Fibroblast of lung (primary cell): ENCODE measurements at regions not wholly inside any gene's neighbourhood (a gene's known extent, or its start where the extent isn't known, plus 50 kb on each side); places are given as distances from the start of the nearest gene placed in this dataset.
A peak's percentile ranks its signal among the peaks of the same experiment; 100 is the strongest.

ENCODE experiments used
- DNase-seq, 2 donors: peaks; one replicate each; pipeline versions ENCODE4 v3.0.0 to v3.0.0-alpha.2; 2010; ENCODE audit warnings: low read depth in 2 of 2
- H2AFZ ChIP-seq: 2 replicates; pipeline ENCODE4 v1.5.1; 2012; ENCODE audit warnings: low read length, control low read depth, inconsistent platforms
- H3K27ac ChIP-seq: 2 replicates; pipeline ENCODE4 v1.5.1; 2011; ENCODE audit warnings: low read length, control low read depth; ENCODE audit not compliant: insufficient read depth
- H3K27me3 ChIP-seq: 2 replicates; pipeline ENCODE4 v1.5.1; 2011; ENCODE audit warnings: mild to moderate bottlenecking, low read length; ENCODE audit not compliant: control insufficient read depth, insufficient read depth
- H3K36me3 ChIP-seq: 2 replicates; pipeline ENCODE4 v1.5.1; 2011; ENCODE audit warnings: low read length; ENCODE audit not compliant: control insufficient read depth, insufficient read depth
- H3K4me1 ChIP-seq: 2 replicates; pipeline ENCODE4 v1.5.1; 2011; ENCODE audit warnings: low read length; ENCODE audit not compliant: control insufficient read depth, insufficient read depth; ENCODE audit errors: extremely low read depth
- H3K4me2 ChIP-seq: 2 replicates; pipeline ENCODE4 v1.5.1; 2011; ENCODE audit warnings: low read length, control low read depth; ENCODE audit not compliant: insufficient read depth; ENCODE audit errors: extremely low read depth
- H3K4me3 ChIP-seq, 4 experiments: fragments of 200-600 bp in 1 of 4; sonication (generic) in 1 of 4; replicated peaks in 1 of 4; 2 replicates each; pipeline ENCODE4 v1.5.1; 2011 to 2016; ENCODE audit warnings: low read length in 4 of 4, low read depth in 3 of 4, mild to moderate bottlenecking in 3 of 4, control low read depth in 2 of 4, inconsistent platforms in 1 of 4, mixed read lengths in 1 of 4; ENCODE audit not compliant: insufficient read depth in 1 of 4; ENCODE audit errors: control extremely low read depth in 1 of 4
- H3K79me2 ChIP-seq: 2 replicates; pipeline ENCODE4 v1.5.1; 2012; ENCODE audit warnings: mild to moderate bottlenecking, low read length, inconsistent platforms; ENCODE audit not compliant: control insufficient read depth, insufficient read depth
- H3K9ac ChIP-seq: 2 replicates; pipeline ENCODE4 v1.5.1; 2011; ENCODE audit warnings: mild to moderate bottlenecking, low read length, control low read depth; ENCODE audit not compliant: insufficient read depth
- H3K9me3 ChIP-seq: 2 replicates; pipeline ENCODE4 v1.5.1; 2012; ENCODE audit warnings: low read depth, low read length; ENCODE audit not compliant: control insufficient read depth, insufficient read depth
- H4K20me1 ChIP-seq: 2 replicates; pipeline ENCODE4 v1.5.1; 2011; ENCODE audit warnings: low read length; ENCODE audit not compliant: control insufficient read depth, insufficient read depth; ENCODE audit errors: extremely low read depth
- CTCF ChIP-seq, 2 donors: IDR thresholded peaks in 1 of 2; conservative IDR thresholded peaks in 1 of 2; 1 replicate in 1 of 2; 2 replicates in 1 of 2; pipeline ENCODE4 v1.5.1; 2011 to 2012; ENCODE audit warnings: low read length in 2 of 2, control low read depth in 1 of 2, inconsistent platforms in 1 of 2, low read depth in 1 of 2, mild to moderate bottlenecking in 1 of 2
- EZH2 ChIP-seq: IDR thresholded peaks from 2 replicates; pipeline ENCODE4 v1.5.1; 2012; ENCODE audit warnings: low read length, control low read depth, mild to moderate bottlenecking; ENCODE audit errors: missing control alignments

GRCh38 chr2:215603440-215603839, 167.6 kb upstream of the FN1 start:
- Histone ChIP-seq H2AFZ (no peak overlapping the region), H3K4me1 (peaks cover 2% of the 10 kb centered on the region), H3K9me3 (no peaks in the 10 kb centered on the region), H3K27ac (no peak overlapping the region), H4K20me1 (no peaks in the 10 kb centered on the region), H3K79me2 (no peaks in the 10 kb centered on the region), H3K4me3 (no peak overlapping the region), H3K4me2 (no peak overlapping the region), H3K36me3 (no peaks in the 10 kb centered on the region), H3K9ac (no peak overlapping the region), H3K27me3 (no peaks in the 10 kb centered on the region)
- no peak for DNase-seq
- no peak for TF ChIP-seq EZH2
- TF ChIP-seq CTCF (conservative IDR thresholded peaks at IDR 0.05 in 1 of 2, IDR thresholded peaks at IDR 0.05 in 1 of 2; ENCODE audit: low read depth in 1 of 2, low read length in 2 of 2) = no peak

- no peak overlapping the region for H3K9ac ChIP-seq
- H3K4me1 ChIP-seq = peaks cover 2% of the 10 kb centered on the region
- H3K4me3 ChIP-seq = no peak overlapping the region
- H2AFZ ChIP-seq = no peak overlapping the region
- no peaks in the 10 kb centered on the region for H3K9me3 ChIP-seq
- no peaks in the 10 kb centered on the region for H3K27me3 ChIP-seq
- no peaks in the 10 kb centered on the region for H3K36me3 ChIP-seq
- no peak overlapping the region for H3K4me2 ChIP-seq
- no peak overlapping the region for H3K27ac ChIP-seq
- TF ChIP-seq CTCF (conservative IDR thresholded peaks at IDR 0.05 in 1 of 2, IDR thresholded peaks at IDR 0.05 in 1 of 2; ENCODE audit: low read depth in 1 of 2, low read length in 2 of 2) (no peak), EZH2 (no peak)
- H3K79me2 ChIP-seq = no peaks in the 10 kb centered on the region
- DNase-seq = no peak
- no peaks in the 10 kb centered on the region for H4K20me1 ChIP-seq
Observed at GRCh38 chr2:215602997-215603396, 167.1 kb upstream of the FN1 start.

- TF ChIP-seq CTCF (conservative IDR thresholded peaks at IDR 0.05 in 1 of 2, IDR thresholded peaks at IDR 0.05 in 1 of 2; ENCODE audit: low read depth in 1 of 2, low read length in 2 of 2) (no peak), EZH2 (no peak)
- Histone ChIP-seq H2AFZ (no peak overlapping the region), H3K4me3 (no peak overlapping the region), H3K4me1 (peaks cover 2% of the 10 kb centered on the region), H3K9ac (no peak overlapping the region), H3K36me3 (no peaks in the 10 kb centered on the region), H3K27me3 (no peaks in the 10 kb centered on the region), H4K20me1 (no peaks in the 10 kb centered on the region), H3K4me2 (no peak overlapping the region), H3K79me2 (no peaks in the 10 kb centered on the region), H3K27ac (no peak overlapping the region), H3K9me3 (no peaks in the 10 kb centered on the region)
- DNase-seq = peak; percentile 88 to 95
Observed at GRCh38 chr2:215601990-215602721, 166.3 kb upstream of the FN1 start.
